Suprapubic skin (tissue), 3 donors: ENCODE measurements at regions not wholly inside any gene's neighbourhood (a gene's known extent, or its start where the extent isn't known, plus 50 kb on each side); places are given as distances from the start of the nearest gene placed in this dataset.

Experiments
- POLR2AphosphoS5 ChIP-seq, 3 donors: sonication (generic); formaldehyde crosslinking; IDR thresholded peaks; one replicate each; pipeline ENCODE4 v1.6.1; 2017; ENCODE audit warnings: antibody characterized with exemption in 3 of 3
- TF ChIP-seq, protein P1 (sequence below), 2 donors: fragments of 200-600 bp in 1 of 2; fragments of 450-650 bp in 1 of 2; sonication (generic) in 1 of 2; IDR thresholded peaks; one replicate each; pipeline ENCODE4 v1.5.1; 2016 to 2019; ENCODE audit warnings: antibody characterized with exemption in 2 of 2, mild to moderate bottlenecking in 1 of 2, moderate library complexity in 1 of 2

DNA sequence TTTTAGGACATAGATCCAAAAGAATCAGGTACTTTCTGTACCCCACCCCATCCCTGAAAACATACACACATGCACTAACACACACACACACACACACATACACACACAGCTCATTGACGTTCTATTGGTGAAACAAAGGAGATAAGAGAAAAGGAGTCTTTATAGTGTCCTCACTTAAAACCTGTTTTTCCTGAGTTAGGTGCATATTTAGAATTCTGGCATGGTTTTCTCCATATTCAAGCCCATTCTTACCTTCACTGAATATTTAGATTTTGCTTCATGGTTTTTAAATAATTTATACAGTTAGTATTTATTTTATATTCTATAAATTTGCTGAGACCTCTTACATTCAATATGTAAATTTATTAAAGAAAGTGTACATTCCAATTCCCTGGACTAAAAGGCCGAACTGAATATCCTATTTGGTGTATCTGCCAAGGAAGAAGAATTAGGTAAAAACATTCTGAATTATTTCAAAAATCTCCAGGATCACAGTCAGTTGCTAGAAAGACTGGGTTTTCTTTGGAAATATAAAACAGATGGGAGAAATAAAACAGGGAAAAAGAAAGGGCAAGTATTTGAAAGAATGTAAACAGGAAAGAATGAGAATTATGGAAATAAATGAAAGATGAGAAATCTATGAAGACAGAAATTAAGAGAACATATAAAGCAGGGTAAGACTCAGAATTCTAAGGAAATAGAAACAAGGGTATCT lies 556.2 kb downstream of the KCTD12 start:
- TF ChIP-seq, protein P1, sequence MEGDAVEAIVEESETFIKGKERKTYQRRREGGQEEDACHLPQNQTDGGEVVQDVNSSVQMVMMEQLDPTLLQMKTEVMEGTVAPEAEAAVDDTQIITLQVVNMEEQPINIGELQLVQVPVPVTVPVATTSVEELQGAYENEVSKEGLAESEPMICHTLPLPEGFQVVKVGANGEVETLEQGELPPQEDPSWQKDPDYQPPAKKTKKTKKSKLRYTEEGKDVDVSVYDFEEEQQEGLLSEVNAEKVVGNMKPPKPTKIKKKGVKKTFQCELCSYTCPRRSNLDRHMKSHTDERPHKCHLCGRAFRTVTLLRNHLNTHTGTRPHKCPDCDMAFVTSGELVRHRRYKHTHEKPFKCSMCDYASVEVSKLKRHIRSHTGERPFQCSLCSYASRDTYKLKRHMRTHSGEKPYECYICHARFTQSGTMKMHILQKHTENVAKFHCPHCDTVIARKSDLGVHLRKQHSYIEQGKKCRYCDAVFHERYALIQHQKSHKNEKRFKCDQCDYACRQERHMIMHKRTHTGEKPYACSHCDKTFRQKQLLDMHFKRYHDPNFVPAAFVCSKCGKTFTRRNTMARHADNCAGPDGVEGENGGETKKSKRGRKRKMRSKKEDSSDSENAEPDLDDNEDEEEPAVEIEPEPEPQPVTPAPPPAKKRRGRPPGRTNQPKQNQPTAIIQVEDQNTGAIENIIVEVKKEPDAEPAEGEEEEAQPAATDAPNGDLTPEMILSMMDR (IDR thresholded peaks at IDR 0.05), result no peak
- TF ChIP-seq POLR2AphosphoS5 (IDR thresholded peaks at IDR 0.05), result no peak
